Panc1 (cell line): ENCODE measurements at regions not wholly inside any gene's neighbourhood (a gene's known extent, or its start where the extent isn't known, plus 50 kb on each side); places are given as distances from the start of the nearest gene placed in this dataset.
A peak's percentile ranks its signal among the peaks of the same experiment; 100 is the strongest.

Source experiments
- SIN3A ChIP-seq: IDR thresholded peaks from 2 replicates; pipeline ENCODE4 v1.6.1; 2012; ENCODE audit warnings: low read depth, mild to moderate bottlenecking, low read length, moderate library complexity, borderline replicate concordance; ENCODE audit not compliant: insufficient read depth
- TF ChIP-seq, protein P1 (sequence below): fragments of 450-650 bp; IDR thresholded peaks from 2 replicates; pipeline ENCODE4 v1.5.1; 2017; ENCODE audit warnings: mild to moderate bottlenecking

DNA sequence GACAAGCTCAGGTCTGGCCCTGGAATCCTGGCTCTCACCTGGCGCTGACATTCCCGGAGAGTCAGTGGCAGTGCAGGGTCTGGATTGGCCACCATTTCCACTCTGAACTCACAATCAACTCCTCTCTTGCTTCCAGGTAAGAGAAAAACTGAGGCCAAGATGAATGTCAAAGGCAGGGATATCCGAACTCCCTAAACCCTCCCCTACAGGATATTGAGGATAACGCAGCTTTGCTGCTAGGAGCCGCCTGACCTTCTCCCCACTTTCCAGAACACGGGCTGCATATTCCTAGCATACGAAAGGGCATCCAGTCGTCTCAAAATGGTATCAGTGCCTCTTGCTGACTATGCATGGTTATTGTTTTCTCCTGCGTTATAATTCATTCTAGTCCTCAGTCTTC is 473.4 kb downstream of the SOX9 start:
- TF ChIP-seq SIN3A: no peak
- TF ChIP-seq, protein P1, sequence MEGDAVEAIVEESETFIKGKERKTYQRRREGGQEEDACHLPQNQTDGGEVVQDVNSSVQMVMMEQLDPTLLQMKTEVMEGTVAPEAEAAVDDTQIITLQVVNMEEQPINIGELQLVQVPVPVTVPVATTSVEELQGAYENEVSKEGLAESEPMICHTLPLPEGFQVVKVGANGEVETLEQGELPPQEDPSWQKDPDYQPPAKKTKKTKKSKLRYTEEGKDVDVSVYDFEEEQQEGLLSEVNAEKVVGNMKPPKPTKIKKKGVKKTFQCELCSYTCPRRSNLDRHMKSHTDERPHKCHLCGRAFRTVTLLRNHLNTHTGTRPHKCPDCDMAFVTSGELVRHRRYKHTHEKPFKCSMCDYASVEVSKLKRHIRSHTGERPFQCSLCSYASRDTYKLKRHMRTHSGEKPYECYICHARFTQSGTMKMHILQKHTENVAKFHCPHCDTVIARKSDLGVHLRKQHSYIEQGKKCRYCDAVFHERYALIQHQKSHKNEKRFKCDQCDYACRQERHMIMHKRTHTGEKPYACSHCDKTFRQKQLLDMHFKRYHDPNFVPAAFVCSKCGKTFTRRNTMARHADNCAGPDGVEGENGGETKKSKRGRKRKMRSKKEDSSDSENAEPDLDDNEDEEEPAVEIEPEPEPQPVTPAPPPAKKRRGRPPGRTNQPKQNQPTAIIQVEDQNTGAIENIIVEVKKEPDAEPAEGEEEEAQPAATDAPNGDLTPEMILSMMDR: 0 out of 2 replicates have a peak, but pooled peaks have one; percentile 24
